GM12892 (cell line): ENCODE measurements at regions not wholly inside any gene's neighbourhood (a gene's known extent, or its start where the extent isn't known, plus 50 kb on each side); places are given as distances from the start of the nearest gene placed in this dataset.

Experiments
- POLR2A ChIP-seq: IDR thresholded peaks from 2 replicates; pipeline ENCODE4 v1.6.1; 2011; ENCODE audit warnings: low read depth, low read length, control low read depth
- POLR2AphosphoS5 ChIP-seq: IDR thresholded peaks from 2 replicates; pipeline ENCODE4 v1.6.1; 2011; ENCODE audit warnings: low read depth, low read length, control low read depth
- TAF1 ChIP-seq: IDR thresholded peaks from 2 replicates; pipeline ENCODE4 v1.6.1; 2011; ENCODE audit warnings: low read depth, mild to moderate bottlenecking, control low read depth, low read length, borderline replicate concordance

DNA sequence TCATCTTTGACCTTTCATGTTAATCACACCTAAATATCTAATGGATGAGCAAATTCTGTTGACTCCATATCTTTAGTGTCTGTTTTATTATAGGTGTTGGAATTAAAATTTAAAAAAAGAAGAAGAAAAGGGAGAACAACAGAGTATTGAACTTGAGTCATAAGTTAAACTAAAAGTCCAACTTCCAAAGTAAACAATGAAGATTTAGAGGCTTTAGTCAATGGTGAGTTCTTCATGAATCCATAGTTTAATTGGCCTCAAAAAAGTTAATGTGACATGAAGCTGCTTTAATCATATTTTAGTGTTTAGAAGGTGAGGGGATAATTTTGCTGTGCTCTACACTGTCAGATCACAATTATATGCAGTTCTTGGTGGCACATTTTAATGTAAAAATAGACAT lies 288.2 kb upstream of the RORA start:
- TF ChIP-seq POLR2A (no peak), TAF1 (no peak), POLR2AphosphoS5 (no peak)
